ENCODE measurements at regions not wholly inside any gene's neighbourhood (a gene's known extent, or its start where the extent isn't known, plus 50 kb on each side); places are given as distances from the start of the nearest gene placed in this dataset.

GRCh38 chr11:109507836-109508561, 86.0 kb downstream of the C11orf87 start:
- H3K36me3 ChIP-seq, result no peaks in the 10 kb centered on the region
- 69% methylated on average over 1 of the region's 1 CpG for WGBS
- intact Hi-C loops (cut with DNase I), result no loop called here
- H3K9me3 ChIP-seq, result no peaks in the 10 kb centered on the region
- H3K4me1 ChIP-seq (replicated peaks), result no peaks in the 10 kb centered on the region
- DNase-seq (ENCODE audit: low spot score), result no peak
- no peak overlapping the region for H3K4me3 ChIP-seq
- H3K27me3 ChIP-seq (replicated peaks; ENCODE audit: insufficient read depth), result no peaks in the 10 kb centered on the region
- TF ChIP-seq POLR2A (IDR thresholded peaks at IDR 0.05) (no peak), CTCF (IDR thresholded peaks at IDR 0.05) (no peak), POLR2AphosphoS5 (IDR thresholded peaks at IDR 0.05) (no peak)
- H3K27ac ChIP-seq, result no peak overlapping the region

- Histone ChIP-seq H3K4me3 (no peak overlapping the region), H3K9me3 (no peaks in the 10 kb centered on the region), H3K36me3 (no peaks in the 10 kb centered on the region), H3K27ac (no peak overlapping the region), H3K4me1 (replicated peaks) (no peaks in the 10 kb centered on the region), H3K27me3 (replicated peaks; ENCODE audit: insufficient read depth) (no peaks in the 10 kb centered on the region)
- TF ChIP-seq CTCF (IDR thresholded peaks at IDR 0.05) (no peak), POLR2A (IDR thresholded peaks at IDR 0.05) (no peak), POLR2AphosphoS5 (IDR thresholded peaks at IDR 0.05) (no peak)
- WGBS, result 78% methylated on average over 2 of the region's 2 CpGs
- intact Hi-C loops (cut with DNase I), result no loop called here
- no peak for DNase-seq (ENCODE audit: low spot score)
Measured at GRCh38 chr11:109508943-109509342, 87.0 kb downstream of the C11orf87 start.

GRCh38 chr11:109510316-109510715, 88.3 kb downstream of the C11orf87 start:
- no peak overlapping the region for H3K27ac ChIP-seq
- 39% methylated on average over 1 of the region's 1 CpG for WGBS
- no peak for DNase-seq (ENCODE audit: low spot score)
- H3K4me1 ChIP-seq (replicated peaks), result no peaks in the 10 kb centered on the region
- H3K36me3 ChIP-seq, result no peaks in the 10 kb centered on the region
- intact Hi-C loops (cut with DNase I), result no loop called here
- no peak overlapping the region for H3K4me3 ChIP-seq
- TF ChIP-seq CTCF (IDR thresholded peaks at IDR 0.05) (no peak), POLR2A (IDR thresholded peaks at IDR 0.05) (no peak), POLR2AphosphoS5 (IDR thresholded peaks at IDR 0.05) (no peak)
- H3K9me3 ChIP-seq, result no peaks in the 10 kb centered on the region
- no peaks in the 10 kb centered on the region for H3K27me3 ChIP-seq (replicated peaks; ENCODE audit: insufficient read depth)

GRCh38 chr11:109511598-109511997, 89.6 kb downstream of the C11orf87 start:
- H3K4me1 ChIP-seq (replicated peaks), result no peaks in the 10 kb centered on the region
- no peaks in the 10 kb centered on the region for H3K36me3 ChIP-seq
- DNase-seq (ENCODE audit: low spot score), result no peak
- no peak overlapping the region for H3K4me3 ChIP-seq
- H3K9me3 ChIP-seq, result no peaks in the 10 kb centered on the region
- H3K27ac ChIP-seq, result no peak overlapping the region
- intact Hi-C loops (cut with DNase I), result no loop called here
- TF ChIP-seq CTCF (IDR thresholded peaks at IDR 0.05), result no peak
- no peak for TF ChIP-seq POLR2A (IDR thresholded peaks at IDR 0.05)
- TF ChIP-seq POLR2AphosphoS5 (IDR thresholded peaks at IDR 0.05), result no peak
- no peaks in the 10 kb centered on the region for H3K27me3 ChIP-seq (replicated peaks; ENCODE audit: insufficient read depth)

- H3K36me3 ChIP-seq, result no peaks in the 10 kb centered on the region
- no peaks in the 10 kb centered on the region for H3K4me1 ChIP-seq (replicated peaks)
- H3K9me3 ChIP-seq, result no peaks in the 10 kb centered on the region
- no peak for DNase-seq (ENCODE audit: low spot score)
- H3K27ac ChIP-seq, result no peak overlapping the region
- intact Hi-C loops (cut with DNase I), result no loop called here
- no peaks in the 10 kb centered on the region for H3K27me3 ChIP-seq (replicated peaks; ENCODE audit: insufficient read depth)
- no peak overlapping the region for H3K4me3 ChIP-seq
- TF ChIP-seq POLR2A (IDR thresholded peaks at IDR 0.05) (no peak), CTCF (IDR thresholded peaks at IDR 0.05) (no peak), POLR2AphosphoS5 (IDR thresholded peaks at IDR 0.05) (no peak)
- WGBS, result 78% methylated on average over 1 of the region's 1 CpG
Measured at GRCh38 chr11:109512249-109512648, 90.3 kb downstream of the C11orf87 start.

Data from prostate gland (tissue), 2 donors.